Osteoblast (primary cell): ENCODE measurements at regions not wholly inside any gene's neighbourhood (a gene's known extent, or its start where the extent isn't known, plus 50 kb on each side); places are given as distances from the start of the nearest gene placed in this dataset.
A peak's percentile ranks its signal among the peaks of the same experiment; 100 is the strongest.

Experiments used
- DNase-seq: peaks from one replicate; pipeline ENCODE4 v3.0.0; 2011; ENCODE audit warnings: low spot score, mixed read lengths; ENCODE audit not compliant: insufficient read length; ENCODE audit errors: missing footprints
- H2AFZ ChIP-seq: 2 replicates; pipeline ENCODE4 v1.6.0; 2011; ENCODE audit warnings: mild to moderate bottlenecking, low read length
- H3K27ac ChIP-seq: 2 replicates; pipeline ENCODE4 v1.5.1; 2011; ENCODE audit warnings: mild to moderate bottlenecking, low read depth, low read length, moderate library complexity
- H3K27me3 ChIP-seq: 2 replicates; pipeline ENCODE4 v1.6.0; 2012; ENCODE audit warnings: mild to moderate bottlenecking, control low read depth, inconsistent platforms, low read length, moderate library complexity; ENCODE audit not compliant: insufficient read depth
- H3K36me3 ChIP-seq: 2 replicates; pipeline ENCODE4 v1.5.1; 2011; ENCODE audit warnings: mild to moderate bottlenecking, low read length, control low read depth, moderate library complexity; ENCODE audit not compliant: insufficient read depth
- H3K4me1 ChIP-seq: 2 replicates; pipeline ENCODE4 v1.5.1; 2011; ENCODE audit warnings: mild to moderate bottlenecking, low read length, control low read depth, moderate library complexity; ENCODE audit not compliant: insufficient read depth
- H3K4me2 ChIP-seq: 2 replicates; pipeline ENCODE4 v1.6.0; 2011; ENCODE audit warnings: mild to moderate bottlenecking, low read length; ENCODE audit not compliant: insufficient read depth
- H3K4me3 ChIP-seq: fragments of 200-600 bp; sonication (generic); 3 replicates; pipeline ENCODE4 v1.5.1; 2012; ENCODE audit warnings: mild to moderate bottlenecking, low read length, inconsistent platforms; ENCODE audit not compliant: insufficient read depth
- H3K79me2 ChIP-seq: 2 replicates; pipeline ENCODE4 v1.6.0; 2012; ENCODE audit warnings: mild to moderate bottlenecking, low read length, control low read depth, inconsistent platforms; ENCODE audit not compliant: insufficient read depth
- H3K9me3 ChIP-seq: 2 replicates; pipeline ENCODE4 v1.5.1; 2011; ENCODE audit warnings: low read depth, low read length, control low read depth
- H4K20me1 ChIP-seq: 2 replicates; pipeline ENCODE4 v1.6.0; 2012; ENCODE audit warnings: mild to moderate bottlenecking, low read length, control low read depth; ENCODE audit not compliant: insufficient read depth
- CTCF ChIP-seq: IDR thresholded peaks from 2 replicates; pipeline ENCODE4 v1.5.1; 2011; ENCODE audit warnings: mild to moderate bottlenecking, low read depth, low read length, moderate library complexity; ENCODE audit errors: extremely low read depth

GRCh38 chr13:40064154-40065097 is 409.0 kb downstream of the COG6 start:
- no peak overlapping the region for H2AFZ ChIP-seq
- peak overlapping the region; percentile 81 for H3K27ac ChIP-seq
- no peaks in the 10 kb centered on the region for H3K79me2 ChIP-seq
- no peak for TF ChIP-seq CTCF
- peak overlapping the region; percentile 1 for H3K4me3 ChIP-seq
- DNase-seq = peak; percentile 85
- no peaks in the 10 kb centered on the region for H3K27me3 ChIP-seq
- peaks cover 54% of the 10 kb centered on the region for H3K4me1 ChIP-seq
- H3K36me3 ChIP-seq = no peaks in the 10 kb centered on the region
- H4K20me1 ChIP-seq = no peaks in the 10 kb centered on the region
- H3K9me3 ChIP-seq = no peaks in the 10 kb centered on the region
- peak overlapping the region; percentile 58 for H3K4me2 ChIP-seq

- no peaks in the 10 kb centered on the region for H3K9me3 ChIP-seq
- no peaks in the 10 kb centered on the region for H4K20me1 ChIP-seq
- H3K79me2 ChIP-seq = no peaks in the 10 kb centered on the region
- TF ChIP-seq CTCF = peak; percentile 88
- no peak overlapping the region for H3K4me3 ChIP-seq
- no peaks in the 10 kb centered on the region for H3K36me3 ChIP-seq
- peaks cover 9% of the 10 kb centered on the region for H3K4me1 ChIP-seq
- peak overlapping the region; percentile 30 for H3K4me2 ChIP-seq
- no peaks in the 10 kb centered on the region for H3K27me3 ChIP-seq
- H2AFZ ChIP-seq = no peak overlapping the region
- no peak overlapping the region for H3K27ac ChIP-seq
- peak; percentile 86 for DNase-seq
These were observed 413.9 kb downstream of the COG6 start for GRCh38 chr13:40069173-40070044.

GRCh38 chr13:40070357-40070756 is 414.9 kb downstream of the COG6 start:
- Histone ChIP-seq H3K4me3 (no peak overlapping the region), H3K27me3 (no peaks in the 10 kb centered on the region), H3K36me3 (no peaks in the 10 kb centered on the region), H3K79me2 (no peaks in the 10 kb centered on the region), H4K20me1 (no peaks in the 10 kb centered on the region), H2AFZ (no peak overlapping the region), H3K4me1 (no peaks in the 10 kb centered on the region), H3K9me3 (no peaks in the 10 kb centered on the region), H3K4me2 (no peak overlapping the region), H3K27ac (no peak overlapping the region)
- no peak for DNase-seq
- no peak for TF ChIP-seq CTCF
